Thyroid gland (tissue), 4 donors: ENCODE measurements at regions not wholly inside any gene's neighbourhood (a gene's known extent, or its start where the extent isn't known, plus 50 kb on each side); places are given as distances from the start of the nearest gene placed in this dataset.
"Not testable (repeated sequence)": the region's sequence is repeated elsewhere in the genome, so short reads cannot be mapped to it uniquely, and the experiment has no call there.

ENCODE experiments used
- POLR2A ChIP-seq, 2 donors: fragments of 450-650 bp; IDR thresholded peaks; one replicate each; pipeline ENCODE4 v1.6.1; 2017; ENCODE audit warnings: antibody characterized with exemption in 2 of 2, mild to moderate bottlenecking in 2 of 2, moderate library complexity in 1 of 2
- TF ChIP-seq, protein P1 (sequence below), 6 experiments: fragments of 200-600 bp in 3 of 6; fragments of 450-650 bp in 3 of 6; sonication (generic) in 3 of 6; IDR thresholded peaks; one replicate each; pipeline ENCODE4 v1.5.1; 2016 to 2019; ENCODE audit warnings: antibody characterized with exemption in 6 of 6, mild to moderate bottlenecking in 2 of 6, inconsistent platforms in 1 of 6, moderate library complexity in 1 of 6

DNA sequence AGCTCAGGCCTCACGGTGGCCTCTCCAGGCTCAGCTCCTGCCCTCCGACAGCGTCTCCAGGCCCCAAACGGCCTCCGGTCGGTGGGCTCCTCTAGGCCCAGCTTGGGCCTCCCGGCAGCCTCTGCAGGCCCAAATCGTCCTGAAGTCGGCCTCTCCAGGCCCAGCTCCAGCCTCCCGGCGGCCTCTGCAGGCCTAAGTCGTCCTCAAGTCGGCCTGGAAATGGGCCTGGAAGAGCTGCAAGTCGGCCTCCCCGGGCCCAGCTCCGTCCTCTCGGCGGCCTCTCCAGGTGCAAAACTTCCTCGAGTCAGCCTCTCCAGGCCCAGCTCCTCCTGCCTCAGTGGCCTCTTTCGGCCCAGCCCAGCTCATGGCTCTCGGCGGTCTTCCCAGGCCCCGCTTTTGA lies 156.2 kb upstream of the CDK13 start:
- TF ChIP-seq, protein P1, sequence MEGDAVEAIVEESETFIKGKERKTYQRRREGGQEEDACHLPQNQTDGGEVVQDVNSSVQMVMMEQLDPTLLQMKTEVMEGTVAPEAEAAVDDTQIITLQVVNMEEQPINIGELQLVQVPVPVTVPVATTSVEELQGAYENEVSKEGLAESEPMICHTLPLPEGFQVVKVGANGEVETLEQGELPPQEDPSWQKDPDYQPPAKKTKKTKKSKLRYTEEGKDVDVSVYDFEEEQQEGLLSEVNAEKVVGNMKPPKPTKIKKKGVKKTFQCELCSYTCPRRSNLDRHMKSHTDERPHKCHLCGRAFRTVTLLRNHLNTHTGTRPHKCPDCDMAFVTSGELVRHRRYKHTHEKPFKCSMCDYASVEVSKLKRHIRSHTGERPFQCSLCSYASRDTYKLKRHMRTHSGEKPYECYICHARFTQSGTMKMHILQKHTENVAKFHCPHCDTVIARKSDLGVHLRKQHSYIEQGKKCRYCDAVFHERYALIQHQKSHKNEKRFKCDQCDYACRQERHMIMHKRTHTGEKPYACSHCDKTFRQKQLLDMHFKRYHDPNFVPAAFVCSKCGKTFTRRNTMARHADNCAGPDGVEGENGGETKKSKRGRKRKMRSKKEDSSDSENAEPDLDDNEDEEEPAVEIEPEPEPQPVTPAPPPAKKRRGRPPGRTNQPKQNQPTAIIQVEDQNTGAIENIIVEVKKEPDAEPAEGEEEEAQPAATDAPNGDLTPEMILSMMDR (IDR thresholded peaks at IDR 0.05), result not testable (repeated sequence)
- TF ChIP-seq POLR2A (IDR thresholded peaks at IDR 0.05), result not testable (repeated sequence)
